ENCODE measurements at regions not wholly inside any gene's neighbourhood (a gene's known extent, or its start where the extent isn't known, plus 50 kb on each side); places are given as distances from the start of the nearest gene placed in this dataset.

GRCh38 chr15:87573039-87573438 lies 683.5 kb downstream of the NTRK3 start:
- Mint-ChIP-seq H3K27ac (ENCODE audit: low read depth) (no peak overlapping the region), H3K27me3 (no peaks in the 10 kb centered on the region), H3K9me3 (no peaks in the 10 kb centered on the region), H3K4me1 (peaks cover 11% of the 10 kb centered on the region), H3K36me3 (ENCODE audit: insufficient read depth) (no peaks in the 10 kb centered on the region), H3K4me3 (no peak overlapping the region)
- ATAC-seq (replicated peaks; ENCODE audit: extremely low read depth, poor library complexity, severe bottlenecking) = no peak
- DNase-seq (ENCODE audit: low spot score in 2 of 2) = no peak

GRCh38 chr15:87572381-87572910 lies 684.1 kb downstream of the NTRK3 start:
- ATAC-seq (replicated peaks; ENCODE audit: extremely low read depth, poor library complexity, severe bottlenecking) = no peak

GRCh38 chr15:87570206-87570605 lies 686.3 kb downstream of the NTRK3 start:
- Mint-ChIP-seq H3K27ac (ENCODE audit: low read depth) (no peak overlapping the region), H3K36me3 (ENCODE audit: insufficient read depth) (no peaks in the 10 kb centered on the region), H3K4me1 (peaks cover 11% of the 10 kb centered on the region), H3K9me3 (no peaks in the 10 kb centered on the region), H3K27me3 (no peaks in the 10 kb centered on the region), H3K4me3 (peak overlapping the region; percentile 56)
- DNase-seq (ENCODE audit: low spot score in 2 of 2) (no peak), ATAC-seq (replicated peaks; ENCODE audit: extremely low read depth, poor library complexity, severe bottlenecking) (no peak)

More at GRCh38 chr15:87572381-87572910, 684.1 kb downstream of the NTRK3 start:
- no peak overlapping the region for H3K4me3 Mint-ChIP-seq
- H3K27ac Mint-ChIP-seq (ENCODE audit: low read depth) = no peak overlapping the region
- no peak for DNase-seq (ENCODE audit: low spot score in 2 of 2)
- H3K4me1 Mint-ChIP-seq = peaks cover 11% of the 10 kb centered on the region
- no peaks in the 10 kb centered on the region for H3K27me3 Mint-ChIP-seq
- no peaks in the 10 kb centered on the region for H3K9me3 Mint-ChIP-seq
- H3K36me3 Mint-ChIP-seq (ENCODE audit: insufficient read depth) = no peaks in the 10 kb centered on the region

- peak overlapping the region; percentile 56 for H3K4me3 Mint-ChIP-seq
- no peaks in the 10 kb centered on the region for H3K9me3 Mint-ChIP-seq
- H3K4me1 Mint-ChIP-seq = peaks cover 11% of the 10 kb centered on the region
- ATAC-seq (replicated peaks; ENCODE audit: extremely low read depth, poor library complexity, severe bottlenecking) = no peak
- H3K27ac Mint-ChIP-seq (ENCODE audit: low read depth) = no peak overlapping the region
- no peak for DNase-seq (ENCODE audit: low spot score in 2 of 2)
- no peaks in the 10 kb centered on the region for H3K27me3 Mint-ChIP-seq
- no peaks in the 10 kb centered on the region for H3K36me3 Mint-ChIP-seq (ENCODE audit: insufficient read depth)
These were observed 687.0 kb downstream of the NTRK3 start for GRCh38 chr15:87569581-87569980.

- Mint-ChIP-seq H3K4me1 (peaks cover 11% of the 10 kb centered on the region), H3K27me3 (no peaks in the 10 kb centered on the region), H3K27ac (ENCODE audit: low read depth) (no peak overlapping the region), H3K9me3 (no peaks in the 10 kb centered on the region), H3K4me3 (no peak overlapping the region), H3K36me3 (ENCODE audit: insufficient read depth) (no peaks in the 10 kb centered on the region)
- DNase-seq (ENCODE audit: low spot score in 2 of 2) (no peak), ATAC-seq (replicated peaks; ENCODE audit: extremely low read depth, poor library complexity, severe bottlenecking) (no peak)
These were observed 689.0 kb downstream of the NTRK3 start for GRCh38 chr15:87567406-87568030.

GRCh38 chr15:87566236-87566635 lies 690.3 kb downstream of the NTRK3 start:
- no peak for ATAC-seq (replicated peaks; ENCODE audit: extremely low read depth, poor library complexity, severe bottlenecking)
- Mint-ChIP-seq H3K4me1 (peaks cover 11% of the 10 kb centered on the region), H3K9me3 (no peaks in the 10 kb centered on the region), H3K4me3 (no peak overlapping the region), H3K27ac (ENCODE audit: low read depth) (no peak overlapping the region), H3K36me3 (ENCODE audit: insufficient read depth) (no peaks in the 10 kb centered on the region), H3K27me3 (no peaks in the 10 kb centered on the region)
- no peak for DNase-seq (ENCODE audit: low spot score in 2 of 2)

GRCh38 chr15:87564681-87565080 lies 691.9 kb downstream of the NTRK3 start:
- DNase-seq (ENCODE audit: low spot score in 2 of 2) = no peak

GRCh38 chr15:87563869-87564268 lies 692.7 kb downstream of the NTRK3 start:
- H3K4me1 Mint-ChIP-seq = no peaks in the 10 kb centered on the region
- peaks cover 2% of the 10 kb centered on the region for H3K36me3 Mint-ChIP-seq (ENCODE audit: insufficient read depth)
- H3K9me3 Mint-ChIP-seq = no peaks in the 10 kb centered on the region
- H3K27me3 Mint-ChIP-seq = no peaks in the 10 kb centered on the region
- H3K27ac Mint-ChIP-seq (ENCODE audit: low read depth) = no peak overlapping the region
- no peak for ATAC-seq (replicated peaks; ENCODE audit: extremely low read depth, poor library complexity, severe bottlenecking)
- H3K4me3 Mint-ChIP-seq = no peak overlapping the region
- DNase-seq (ENCODE audit: low spot score in 2 of 2) = no peak

More at GRCh38 chr15:87564681-87565080, 691.9 kb downstream of the NTRK3 start:
- no peak for ATAC-seq (replicated peaks; ENCODE audit: extremely low read depth, poor library complexity, severe bottlenecking)
- peaks cover 6% of the 10 kb centered on the region for H3K4me1 Mint-ChIP-seq
- no peak overlapping the region for H3K27ac Mint-ChIP-seq (ENCODE audit: low read depth)
- peaks cover 2% of the 10 kb centered on the region for H3K36me3 Mint-ChIP-seq (ENCODE audit: insufficient read depth)
- no peaks in the 10 kb centered on the region for H3K9me3 Mint-ChIP-seq
- no peaks in the 10 kb centered on the region for H3K27me3 Mint-ChIP-seq
- H3K4me3 Mint-ChIP-seq = no peak overlapping the region

GRCh38 chr15:87562203-87562602 lies 694.3 kb downstream of the NTRK3 start:
- Mint-ChIP-seq H3K27ac (ENCODE audit: low read depth) (no peak overlapping the region), H3K4me3 (no peak overlapping the region), H3K4me1 (no peaks in the 10 kb centered on the region), H3K27me3 (peaks cover 10% of the 10 kb centered on the region), H3K36me3 (ENCODE audit: insufficient read depth) (peaks cover 2% of the 10 kb centered on the region), H3K9me3 (no peaks in the 10 kb centered on the region)
- no peak for ATAC-seq (replicated peaks; ENCODE audit: extremely low read depth, poor library complexity, severe bottlenecking)
- DNase-seq (ENCODE audit: low spot score in 2 of 2) = no peak

GRCh38 chr15:87561641-87562040 lies 694.9 kb downstream of the NTRK3 start:
- H3K36me3 Mint-ChIP-seq (ENCODE audit: insufficient read depth) = peaks cover 2% of the 10 kb centered on the region
- H3K9me3 Mint-ChIP-seq = no peaks in the 10 kb centered on the region
- DNase-seq (ENCODE audit: low spot score in 2 of 2) (no peak), ATAC-seq (replicated peaks; ENCODE audit: extremely low read depth, poor library complexity, severe bottlenecking) (no peak)
- H3K4me1 Mint-ChIP-seq = no peaks in the 10 kb centered on the region
- peaks cover 10% of the 10 kb centered on the region for H3K27me3 Mint-ChIP-seq
- H3K27ac Mint-ChIP-seq (ENCODE audit: low read depth) = no peak overlapping the region
- no peak overlapping the region for H3K4me3 Mint-ChIP-seq

GRCh38 chr15:87557881-87558280 lies 698.7 kb downstream of the NTRK3 start:
- no peak overlapping the region for H3K27ac Mint-ChIP-seq (ENCODE audit: low read depth)
- no peak overlapping the region for H3K4me3 Mint-ChIP-seq
- H3K27me3 Mint-ChIP-seq = peaks cover 35% of the 10 kb centered on the region
- H3K36me3 Mint-ChIP-seq (ENCODE audit: insufficient read depth) = peaks cover 2% of the 10 kb centered on the region
- H3K9me3 Mint-ChIP-seq = peaks cover 14% of the 10 kb centered on the region
- no peak for ATAC-seq (replicated peaks; ENCODE audit: extremely low read depth, poor library complexity, severe bottlenecking)
- DNase-seq (ENCODE audit: low spot score in 2 of 2) = no peak
- H3K4me1 Mint-ChIP-seq = no peaks in the 10 kb centered on the region

GRCh38 chr15:87556886-87557285 lies 699.7 kb downstream of the NTRK3 start:
- no peak for ATAC-seq (replicated peaks; ENCODE audit: extremely low read depth, poor library complexity, severe bottlenecking)
- no peak overlapping the region for H3K4me3 Mint-ChIP-seq

GRCh38 chr15:87549860-87550259 lies 706.7 kb downstream of the NTRK3 start:
- H3K27me3 Mint-ChIP-seq = peaks cover 15% of the 10 kb centered on the region
- DNase-seq (ENCODE audit: low spot score in 2 of 2) = no peak

More at GRCh38 chr15:87556886-87557285, 699.7 kb downstream of the NTRK3 start:
- peaks cover 2% of the 10 kb centered on the region for H3K36me3 Mint-ChIP-seq (ENCODE audit: insufficient read depth)
- peaks cover 35% of the 10 kb centered on the region for H3K27me3 Mint-ChIP-seq
- no peak overlapping the region for H3K27ac Mint-ChIP-seq (ENCODE audit: low read depth)
- DNase-seq (ENCODE audit: low spot score in 2 of 2) = no peak
- H3K4me1 Mint-ChIP-seq = no peaks in the 10 kb centered on the region
- peaks cover 14% of the 10 kb centered on the region for H3K9me3 Mint-ChIP-seq

More at GRCh38 chr15:87549860-87550259, 706.7 kb downstream of the NTRK3 start:
- H3K4me3 Mint-ChIP-seq = no peak overlapping the region
- H3K9me3 Mint-ChIP-seq = peaks cover 18% of the 10 kb centered on the region
- no peaks in the 10 kb centered on the region for H3K4me1 Mint-ChIP-seq
- ATAC-seq (replicated peaks; ENCODE audit: extremely low read depth, poor library complexity, severe bottlenecking) = no peak
- no peaks in the 10 kb centered on the region for H3K36me3 Mint-ChIP-seq (ENCODE audit: insufficient read depth)
- no peak overlapping the region for H3K27ac Mint-ChIP-seq (ENCODE audit: low read depth)
